ENCODE measurements at regions not wholly inside any gene's neighbourhood (a gene's known extent, or its start where the extent isn't known, plus 50 kb on each side); places are given as distances from the start of the nearest gene placed in this dataset.

GRCh38 chr14:25132732-25133422 lies 82.9 kb upstream of the STXBP6 start:
- TF ChIP-seq CTCF (IDR thresholded peaks at IDR 0.05; ENCODE audit: insufficient read depth, low read depth, low read length, missing control alignments): peak; percentile 88

GRCh38 chr14:25132094-25132493 lies 82.1 kb upstream of the STXBP6 start:
- H3K4me3 ChIP-seq (ENCODE audit: low read length): no peak overlapping the region
- TF ChIP-seq CTCF (IDR thresholded peaks at IDR 0.05; ENCODE audit: insufficient read depth, low read depth, low read length, missing control alignments): no peak
- no peak for DNase-seq (ENCODE audit: low read depth)

More at GRCh38 chr14:25132732-25133422, 82.9 kb upstream of the STXBP6 start:
- peak; percentile 62 for DNase-seq (ENCODE audit: low read depth)
- no peak overlapping the region for H3K4me3 ChIP-seq (ENCODE audit: low read length)

- no peak for TF ChIP-seq CTCF (IDR thresholded peaks at IDR 0.05; ENCODE audit: insufficient read depth, low read depth, low read length, missing control alignments)
- no peak for DNase-seq (ENCODE audit: low read depth)
- H3K4me3 ChIP-seq (ENCODE audit: low read length): no peak overlapping the region
Measured at GRCh38 chr14:25122843-25123242, 72.9 kb upstream of the STXBP6 start.

- H3K4me3 ChIP-seq (ENCODE audit: low read length): no peak overlapping the region
- TF ChIP-seq CTCF (IDR thresholded peaks at IDR 0.05; ENCODE audit: insufficient read depth, low read depth, low read length, missing control alignments): no peak
- DNase-seq (ENCODE audit: low read depth): no peak
Measured at GRCh38 chr14:25122211-25122610, 72.3 kb upstream of the STXBP6 start.

GRCh38 chr14:25121337-25122129 lies 71.6 kb upstream of the STXBP6 start:
- DNase-seq (ENCODE audit: low read depth): peak; percentile 2
- no peak for TF ChIP-seq CTCF (IDR thresholded peaks at IDR 0.05; ENCODE audit: insufficient read depth, low read depth, low read length, missing control alignments)
- H3K4me3 ChIP-seq (ENCODE audit: low read length): no peak overlapping the region

- DNase-seq (ENCODE audit: low read depth): no peak
- TF ChIP-seq CTCF (IDR thresholded peaks at IDR 0.05; ENCODE audit: insufficient read depth, low read depth, low read length, missing control alignments): no peak
- H3K4me3 ChIP-seq (ENCODE audit: low read length): no peak overlapping the region
Measured at GRCh38 chr14:25120261-25120660, 70.3 kb upstream of the STXBP6 start.

Measured in epithelial cell of esophagus (primary cell).